Lower leg skin (tissue), 3 donors: ENCODE measurements at regions not wholly inside any gene's neighbourhood (a gene's known extent, or its start where the extent isn't known, plus 50 kb on each side); places are given as distances from the start of the nearest gene placed in this dataset.

Experiments
- POLR2A ChIP-seq, 2 donors: fragments of 450-650 bp; IDR thresholded peaks; one replicate each; pipeline ENCODE4 v1.6.1; 2016 to 2017; ENCODE audit warnings: antibody characterized with exemption in 2 of 2, mild to moderate bottlenecking in 1 of 2, moderate library complexity in 1 of 2
- TF ChIP-seq, protein P1 (sequence below), 3 donors: fragments of 450-650 bp; IDR thresholded peaks; one replicate each; pipeline ENCODE4 v1.5.1; 2016; ENCODE audit warnings: antibody characterized with exemption in 3 of 3, mild to moderate bottlenecking in 3 of 3, moderate library complexity in 2 of 3

DNA sequence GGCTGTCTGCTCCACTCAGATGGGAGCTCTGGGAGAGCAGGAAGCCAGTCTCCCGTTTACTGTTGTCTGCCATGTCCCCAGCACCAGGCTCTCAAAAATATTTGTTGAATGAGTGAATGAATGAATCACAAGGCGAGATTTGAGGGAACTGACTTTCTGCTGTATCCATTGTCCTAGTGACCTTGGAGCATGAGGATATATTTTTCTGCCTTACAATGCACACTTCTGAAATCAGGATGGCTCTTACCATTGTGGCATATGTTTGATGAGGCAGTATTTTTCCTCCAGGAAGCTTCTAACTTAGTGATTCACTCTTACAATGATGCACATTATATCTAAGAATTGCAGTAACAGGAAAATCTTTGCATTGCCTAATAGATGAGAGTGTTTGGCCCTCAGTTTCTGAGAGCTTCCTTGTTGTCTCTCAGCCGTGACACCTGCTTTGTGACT is 136.4 kb downstream of the RPS24 start:
- TF ChIP-seq, protein P1, sequence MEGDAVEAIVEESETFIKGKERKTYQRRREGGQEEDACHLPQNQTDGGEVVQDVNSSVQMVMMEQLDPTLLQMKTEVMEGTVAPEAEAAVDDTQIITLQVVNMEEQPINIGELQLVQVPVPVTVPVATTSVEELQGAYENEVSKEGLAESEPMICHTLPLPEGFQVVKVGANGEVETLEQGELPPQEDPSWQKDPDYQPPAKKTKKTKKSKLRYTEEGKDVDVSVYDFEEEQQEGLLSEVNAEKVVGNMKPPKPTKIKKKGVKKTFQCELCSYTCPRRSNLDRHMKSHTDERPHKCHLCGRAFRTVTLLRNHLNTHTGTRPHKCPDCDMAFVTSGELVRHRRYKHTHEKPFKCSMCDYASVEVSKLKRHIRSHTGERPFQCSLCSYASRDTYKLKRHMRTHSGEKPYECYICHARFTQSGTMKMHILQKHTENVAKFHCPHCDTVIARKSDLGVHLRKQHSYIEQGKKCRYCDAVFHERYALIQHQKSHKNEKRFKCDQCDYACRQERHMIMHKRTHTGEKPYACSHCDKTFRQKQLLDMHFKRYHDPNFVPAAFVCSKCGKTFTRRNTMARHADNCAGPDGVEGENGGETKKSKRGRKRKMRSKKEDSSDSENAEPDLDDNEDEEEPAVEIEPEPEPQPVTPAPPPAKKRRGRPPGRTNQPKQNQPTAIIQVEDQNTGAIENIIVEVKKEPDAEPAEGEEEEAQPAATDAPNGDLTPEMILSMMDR (IDR thresholded peaks at IDR 0.05): no peak
- no peak for TF ChIP-seq POLR2A (IDR thresholded peaks at IDR 0.05)
